GM23248 (cell line): ENCODE measurements at regions not wholly inside any gene's neighbourhood (a gene's known extent, or its start where the extent isn't known, plus 50 kb on each side); places are given as distances from the start of the nearest gene placed in this dataset.

Experiments
- EZH2 ChIP-seq: fragments of 200-600 bp; sonication (generic); IDR thresholded peaks from 2 replicates; pipeline ENCODE4 v1.6.1; 2018; ENCODE audit warnings: antibody characterized with exemption, mild to moderate bottlenecking; ENCODE audit not compliant: insufficient read depth, poor library complexity, severe bottlenecking
- EZH2phosphoT487 ChIP-seq: fragments of 200-600 bp; sonication (generic); IDR thresholded peaks from 2 replicates; pipeline ENCODE4 v1.6.1; 2018; ENCODE audit warnings: antibody characterized with exemption, moderate library complexity, mild to moderate bottlenecking, low read depth; ENCODE audit not compliant: insufficient read depth

DNA sequence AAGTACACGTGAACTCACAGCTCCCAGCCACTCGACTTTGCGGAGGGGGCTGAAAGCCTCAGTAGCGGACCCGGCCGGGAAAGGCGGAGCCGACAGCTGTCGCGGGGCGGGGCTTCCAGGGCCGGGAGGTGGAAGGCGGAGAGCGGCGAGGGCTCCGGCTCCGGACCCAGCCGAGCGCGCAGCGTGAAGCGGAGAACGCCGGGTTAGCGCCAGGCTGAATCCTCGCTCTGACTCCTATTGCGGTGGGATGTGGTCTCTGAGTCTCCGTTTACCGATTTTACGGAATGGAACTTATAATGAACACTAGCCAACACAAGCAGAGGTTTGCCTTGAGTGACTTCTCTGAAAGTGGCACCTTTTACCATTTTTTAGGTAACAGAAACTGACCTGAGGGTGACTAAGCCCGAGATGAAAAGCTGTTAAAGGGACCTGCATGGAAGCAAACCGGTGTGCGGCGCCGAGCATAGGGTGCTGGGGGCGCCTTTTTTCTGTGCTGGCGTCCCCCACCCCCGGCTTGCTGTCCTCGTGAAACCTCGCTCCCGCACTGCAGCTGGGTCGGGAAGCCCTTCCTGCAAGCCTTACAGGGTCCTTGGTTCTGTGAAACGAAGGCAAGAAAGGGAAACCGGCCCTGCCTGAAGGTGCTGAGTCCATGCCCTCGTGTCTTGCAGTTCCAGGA, 72.9 kb downstream of the EN1 start:
- TF ChIP-seq EZH2 (no peak), EZH2phosphoT487 (no peak)
